ENCODE measurements at regions not wholly inside any gene's neighbourhood (a gene's known extent, or its start where the extent isn't known, plus 50 kb on each side); places are given as distances from the start of the nearest gene placed in this dataset.

DNA sequence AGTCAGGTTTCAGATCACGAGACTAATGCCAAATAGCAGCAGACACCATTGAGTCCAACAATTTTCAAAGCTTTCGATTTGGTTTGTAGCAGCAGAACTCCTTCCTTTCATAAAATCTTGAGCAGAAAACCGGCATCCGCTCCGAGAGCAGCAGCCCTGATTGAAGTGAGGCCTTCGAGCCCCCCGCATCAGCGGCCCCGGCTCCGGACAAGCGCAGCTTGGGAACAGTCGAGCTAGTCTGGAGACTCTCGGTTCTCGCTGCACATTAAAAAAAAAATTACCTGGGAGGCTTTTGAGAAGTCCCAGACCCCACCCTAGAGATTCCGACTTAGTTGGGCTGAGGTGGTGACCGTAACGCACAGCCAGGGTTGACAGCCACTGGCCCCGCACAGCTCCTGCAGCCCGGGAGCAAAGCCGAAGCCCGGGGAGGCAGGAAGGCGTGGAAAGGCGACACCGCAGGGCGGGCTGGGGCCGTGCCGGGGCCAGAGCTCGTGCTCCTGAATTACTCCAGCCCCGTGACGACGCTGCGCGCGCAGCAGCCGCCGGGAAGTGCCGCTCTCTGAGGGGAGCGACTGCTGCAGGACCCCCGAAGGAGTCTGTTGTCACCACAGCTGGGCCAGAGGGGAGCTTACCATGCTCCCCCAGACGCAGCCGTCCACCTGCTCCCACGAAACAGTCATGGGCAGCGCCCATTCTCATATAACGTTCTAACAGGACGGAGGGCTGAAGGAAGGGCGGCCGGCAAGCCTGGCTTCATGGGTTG lies 57.8 kb downstream of the SPATA19 start:
- DNase-seq = no peak

DNA sequence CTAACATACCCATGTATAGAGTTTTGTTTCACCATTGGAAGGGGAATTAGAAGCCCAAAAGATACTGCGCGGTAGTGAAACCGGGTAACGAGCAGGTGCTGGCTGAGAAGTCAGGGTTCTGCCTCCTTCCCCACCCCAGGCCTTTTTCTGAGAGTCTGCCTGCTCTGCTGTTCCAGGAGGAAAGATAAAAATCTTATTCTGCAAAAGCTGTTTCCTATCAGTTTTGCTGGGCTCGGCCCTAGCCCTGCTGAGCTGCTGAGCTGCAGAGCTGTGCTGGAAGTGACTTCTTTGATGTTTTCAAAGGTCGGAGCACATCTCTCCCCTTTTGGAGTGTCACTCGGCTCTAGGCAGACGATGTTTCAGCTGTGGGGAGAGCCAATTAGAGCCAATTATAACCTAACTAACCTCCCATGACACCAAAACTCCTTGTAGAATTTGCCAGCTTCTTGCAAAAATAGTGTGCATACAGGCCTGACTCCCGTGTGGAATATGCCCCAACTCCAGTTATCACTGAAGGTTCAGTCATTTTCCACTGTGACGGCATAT lies 59.4 kb downstream of the SPATA19 start:
- no peak for DNase-seq

DNA sequence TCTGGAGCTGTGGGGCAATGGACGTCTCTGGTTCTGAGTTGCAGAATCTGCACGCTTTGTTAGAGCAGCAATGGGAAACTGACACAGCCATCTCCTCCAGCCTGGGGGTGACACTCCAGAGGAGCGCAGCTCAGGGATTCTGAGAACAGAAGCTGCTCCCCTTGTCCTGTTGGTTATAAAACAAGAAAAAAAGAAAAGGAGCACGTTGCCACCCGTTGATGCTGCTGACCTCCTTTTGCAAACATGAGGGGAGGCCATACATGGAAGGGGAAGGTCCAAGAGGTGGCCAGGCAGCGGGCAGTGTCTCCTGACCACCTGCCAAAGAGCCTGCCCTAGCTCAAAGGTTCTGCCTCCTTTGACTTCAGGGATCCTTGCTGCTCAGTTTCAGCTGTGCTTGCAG lies 61.0 kb downstream of the SPATA19 start:
- DNase-seq = no peak

DNA sequence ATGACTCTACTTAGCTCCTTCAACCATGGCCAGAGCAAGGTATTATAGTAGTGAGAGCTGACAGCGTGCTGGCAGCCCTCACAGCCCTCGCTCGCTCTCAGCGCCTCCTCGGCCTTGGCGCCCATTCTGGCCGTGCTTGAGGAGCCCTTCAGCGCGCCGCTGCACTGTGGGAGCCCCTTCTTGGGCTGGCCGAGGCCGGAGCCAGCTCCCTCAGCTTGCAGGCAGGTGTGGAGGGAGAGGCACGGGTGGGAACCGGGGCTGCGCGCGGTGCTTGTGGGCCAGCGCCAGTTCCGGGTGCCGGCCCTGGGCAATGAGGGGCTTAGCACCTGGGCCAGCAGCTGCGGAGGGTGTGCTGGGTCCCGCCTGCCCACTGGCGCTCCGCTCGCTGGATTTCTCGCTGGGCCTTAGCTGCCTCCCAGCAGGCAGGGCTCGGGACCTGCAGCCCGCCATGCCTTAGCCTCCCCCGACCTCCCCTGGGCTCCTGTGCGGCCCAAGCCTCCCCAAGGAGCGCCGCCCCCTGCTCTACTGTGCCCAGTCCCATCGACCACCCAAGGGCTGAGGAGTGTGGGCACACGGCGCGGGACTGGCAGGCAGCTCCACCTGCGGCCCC lies 63.1 kb downstream of the SPATA19 start:
- no peak for DNase-seq

DNA sequence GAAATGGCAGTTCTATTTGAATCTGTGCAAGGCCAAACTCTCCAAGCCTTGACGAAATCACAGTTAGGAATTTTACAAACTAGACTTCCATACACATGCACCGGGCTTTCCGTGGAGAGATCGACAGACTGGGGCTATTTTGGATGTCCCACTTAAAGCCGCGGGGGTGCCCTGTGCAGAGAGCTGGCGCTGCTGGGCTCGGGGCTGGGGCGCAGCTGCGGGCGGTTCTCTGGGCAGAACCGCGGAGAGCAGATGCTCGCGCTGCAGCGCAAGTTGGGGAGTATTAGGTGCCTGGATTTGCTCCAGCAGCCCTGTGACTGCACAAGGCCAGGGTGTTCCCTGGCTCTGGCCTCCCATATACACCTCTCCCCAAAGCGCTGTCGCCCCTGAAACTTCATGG lies 67.2 kb downstream of the SPATA19 start:
- no peak for DNase-seq

DNA sequence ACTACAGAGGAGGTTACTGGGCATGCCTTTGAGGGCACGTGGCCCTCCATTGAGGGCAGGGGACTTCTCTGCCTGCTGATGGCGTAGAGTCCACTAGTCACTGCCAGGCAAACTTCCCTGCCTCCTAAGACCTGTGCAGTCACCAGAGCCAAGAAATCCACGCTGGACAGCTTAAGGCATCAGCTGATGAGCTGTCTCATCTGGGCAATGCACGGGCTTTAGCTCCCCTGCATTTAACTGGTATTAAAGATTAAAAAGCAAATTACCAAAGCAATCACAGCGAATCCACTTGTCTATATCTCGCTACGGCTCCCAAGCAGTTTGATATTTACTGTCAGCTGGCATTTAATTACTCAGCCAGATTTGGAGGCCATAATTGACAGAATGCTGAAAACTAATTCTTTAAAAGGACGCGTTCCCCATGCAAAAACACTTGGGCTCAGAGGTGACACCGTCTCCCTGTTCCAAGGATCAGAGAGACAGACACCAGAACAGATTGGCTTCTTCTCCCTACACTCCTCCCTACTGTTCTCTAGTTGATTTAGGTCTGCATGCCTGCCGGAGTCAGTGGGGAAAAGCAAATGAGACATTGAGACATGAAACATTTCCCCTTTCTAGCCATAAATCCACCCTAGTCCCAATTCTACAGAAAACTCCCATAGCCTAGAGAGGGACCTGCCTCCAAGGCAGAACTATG lies 68.5 kb downstream of the SPATA19 start:
- no peak for DNase-seq

DNA sequence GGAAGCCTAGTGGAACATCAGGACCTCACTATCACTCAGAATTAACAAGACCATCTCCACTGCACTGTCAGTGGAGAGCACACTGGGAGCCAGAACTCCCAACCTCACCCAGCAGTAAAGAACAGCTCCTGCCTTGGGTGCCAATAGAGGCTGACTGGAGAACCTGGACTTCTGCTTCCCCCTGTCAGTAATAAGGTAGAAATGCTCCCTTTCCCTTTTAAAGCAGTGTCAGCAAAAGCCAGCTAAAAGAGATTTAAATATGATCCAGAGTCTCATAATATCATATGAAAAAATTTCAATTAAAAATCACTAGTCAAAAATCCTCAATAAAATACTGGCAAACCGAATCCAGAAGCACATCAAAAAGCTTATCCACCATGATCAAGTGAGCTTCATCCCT lies 82.8 kb downstream of the SPATA19 start:
- no peak for DNase-seq

DNA sequence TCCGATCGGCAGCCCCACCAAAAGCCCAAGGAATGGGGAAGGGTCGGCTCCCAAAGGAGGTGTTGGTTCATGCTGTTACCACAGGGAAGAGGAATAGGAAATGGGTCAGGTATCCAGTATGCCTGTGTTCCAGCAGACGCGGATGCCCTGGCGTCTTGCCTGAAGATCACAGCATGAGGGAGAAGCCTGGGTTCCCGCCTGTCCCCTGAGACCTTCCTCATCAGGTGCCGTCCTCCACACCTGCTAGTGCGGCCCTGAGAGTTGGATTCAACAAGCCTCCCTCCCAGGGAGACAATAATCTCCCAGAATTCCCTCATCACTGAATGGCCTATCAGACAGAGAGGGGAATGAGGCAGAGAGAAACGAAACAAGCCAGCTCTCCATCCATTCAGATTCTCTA lies 92.2 kb downstream of the SPATA19 start:
- peak in 1 of 3 experiments; percentile 17 for DNase-seq

DNA sequence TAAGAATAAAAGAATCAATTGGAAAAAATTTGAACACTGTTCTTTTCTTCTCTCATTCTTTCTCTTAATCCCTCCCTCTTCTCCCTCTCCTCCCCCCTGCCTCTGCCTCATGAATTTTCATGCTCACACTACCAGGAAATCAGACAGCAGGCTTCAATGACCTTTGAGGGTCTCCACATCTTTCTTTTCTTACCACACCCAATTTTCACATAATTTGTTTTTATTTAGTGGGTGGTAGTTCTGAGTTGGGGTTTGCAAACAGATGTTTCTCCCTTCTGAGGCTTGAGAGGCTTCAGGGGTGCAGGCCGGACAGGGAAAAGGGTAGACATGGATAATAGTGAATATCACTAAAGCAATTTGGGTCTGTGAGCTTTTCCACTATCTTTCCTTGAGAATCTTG lies 95.5 kb downstream of the SPATA19 start:
- no peak for DNase-seq

DNA sequence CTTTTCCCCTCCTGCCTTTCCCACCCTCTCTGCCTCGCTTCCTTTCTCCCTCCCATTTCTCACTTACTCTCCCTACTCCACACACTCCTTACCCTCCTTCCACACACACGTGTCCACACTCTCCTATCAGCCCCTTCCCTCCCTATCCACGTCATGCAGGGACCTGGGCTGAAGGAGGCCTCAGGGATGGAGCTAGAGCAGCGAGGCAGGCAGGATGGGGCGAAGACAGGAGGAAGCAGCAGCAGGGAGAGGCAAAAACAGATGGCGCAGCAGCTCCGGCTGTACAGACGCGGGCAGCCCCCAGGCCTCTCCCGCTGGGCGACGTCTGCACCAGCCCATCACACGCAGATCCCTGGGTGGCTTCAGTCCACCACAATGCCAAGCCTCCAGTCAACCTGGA lies 97.9 kb downstream of the SPATA19 start:
- no peak for DNase-seq

DNA sequence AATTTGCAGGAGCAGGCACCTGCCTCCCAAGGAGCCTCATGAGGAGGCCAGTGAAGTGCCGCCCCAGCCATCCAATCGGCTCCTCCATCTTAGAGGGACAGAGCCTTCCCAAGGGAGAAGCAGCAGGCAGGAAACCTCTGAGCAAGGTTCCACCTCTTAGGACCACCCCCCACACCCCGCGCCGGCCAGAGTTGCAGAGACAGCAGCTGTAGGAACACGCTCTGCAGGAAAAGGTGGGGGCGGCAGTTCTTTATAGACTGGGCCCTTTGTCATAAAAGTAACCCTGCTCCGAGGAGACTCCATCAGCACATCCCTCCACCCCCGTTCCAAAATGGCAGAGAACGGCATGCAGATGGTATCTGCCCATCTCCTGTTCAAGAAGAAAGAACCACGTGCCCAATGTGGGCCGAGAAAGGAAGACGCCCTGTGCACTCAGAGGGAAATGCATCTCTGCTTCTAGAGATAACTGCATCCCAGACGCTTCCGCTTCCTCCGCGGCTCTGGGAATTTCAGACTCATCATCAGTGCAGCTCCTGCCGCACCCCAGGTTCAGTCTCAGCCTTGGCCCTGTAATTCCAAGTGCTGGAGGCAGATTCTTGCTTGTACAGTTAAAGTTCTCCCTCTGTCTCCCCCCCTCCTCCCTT lies 98.5 kb downstream of the SPATA19 start:
- no peak for DNase-seq

DNA sequence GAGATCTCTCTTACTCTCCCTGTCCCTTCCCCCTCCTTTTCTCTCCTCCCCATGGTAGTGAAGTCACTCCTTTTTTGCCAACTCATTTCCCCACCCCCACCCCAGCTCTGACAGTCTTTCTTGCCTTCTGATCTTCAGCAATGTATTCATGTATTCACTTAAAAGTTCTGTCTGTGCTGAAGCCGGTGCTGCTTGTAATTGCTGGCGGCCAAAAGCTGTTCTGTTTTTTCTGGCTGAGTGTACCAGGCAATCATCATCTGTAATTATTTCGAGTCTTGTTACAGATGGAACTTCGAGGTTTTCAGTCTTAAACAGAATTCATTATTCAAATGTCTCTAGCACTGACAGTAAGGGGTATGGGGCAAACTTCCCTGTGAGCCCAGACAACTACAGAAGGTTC lies 99.5 kb downstream of the SPATA19 start:
- DNase-seq = no peak

DNA sequence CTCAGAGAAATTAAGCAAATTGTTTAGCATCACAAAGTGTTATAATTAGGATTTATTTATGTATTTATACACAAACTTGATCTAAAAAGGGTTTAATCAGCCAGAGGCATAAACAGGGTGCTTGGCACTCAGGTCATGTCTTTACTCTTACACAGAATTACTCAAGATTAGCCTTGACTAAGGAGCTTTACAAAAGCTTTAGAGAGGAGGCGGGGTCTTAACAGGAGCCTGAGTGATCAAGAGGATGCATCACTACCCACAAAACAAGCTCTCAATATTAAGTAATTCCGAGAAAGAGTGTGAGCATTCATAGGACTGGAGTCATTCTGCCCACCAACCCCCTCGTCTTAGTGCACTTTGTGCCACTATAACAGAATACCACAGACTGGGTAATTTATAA lies 103.0 kb downstream of the SPATA19 start:
- DNase-seq = no peak

DNA sequence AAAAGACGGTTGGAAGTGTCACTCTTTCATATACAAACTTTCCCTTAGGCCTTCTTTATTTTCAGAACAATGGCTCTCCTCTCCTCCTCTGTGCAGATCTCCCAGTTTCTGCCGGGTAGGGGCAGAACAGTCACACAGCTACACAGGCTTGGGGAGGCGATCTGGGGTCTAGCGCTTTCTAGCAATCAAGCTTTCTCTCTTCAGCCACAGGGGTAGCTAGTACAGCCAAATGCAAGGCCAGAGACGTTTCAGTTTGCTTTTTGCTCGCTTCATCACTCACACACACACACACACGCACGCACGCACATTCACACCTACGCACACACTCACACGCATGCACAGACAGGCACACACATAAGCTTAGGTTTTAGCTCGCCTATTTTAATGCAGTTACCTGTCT lies 104.3 kb downstream of the SPATA19 start:
- DNase-seq = no peak

DNA sequence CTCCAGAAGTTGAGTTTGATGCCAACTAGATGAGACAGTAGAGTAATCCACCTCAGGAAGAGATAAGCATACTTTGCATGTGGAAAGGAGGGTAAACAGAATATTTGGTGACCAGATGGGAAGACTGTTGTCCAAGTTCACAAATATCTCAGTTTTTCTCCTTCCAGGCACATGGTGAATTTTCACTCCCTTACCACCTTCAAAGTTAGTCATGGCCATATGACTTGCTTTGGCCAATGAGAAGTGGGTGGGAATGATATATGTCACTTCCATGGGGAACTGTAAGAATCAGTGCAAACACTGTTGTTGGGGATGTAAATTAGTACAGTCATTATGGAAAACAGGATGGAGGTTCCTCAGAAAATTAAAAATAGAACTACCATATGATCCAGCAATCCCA lies 105.8 kb downstream of the SPATA19 start:
- DNase-seq = no peak

DNA sequence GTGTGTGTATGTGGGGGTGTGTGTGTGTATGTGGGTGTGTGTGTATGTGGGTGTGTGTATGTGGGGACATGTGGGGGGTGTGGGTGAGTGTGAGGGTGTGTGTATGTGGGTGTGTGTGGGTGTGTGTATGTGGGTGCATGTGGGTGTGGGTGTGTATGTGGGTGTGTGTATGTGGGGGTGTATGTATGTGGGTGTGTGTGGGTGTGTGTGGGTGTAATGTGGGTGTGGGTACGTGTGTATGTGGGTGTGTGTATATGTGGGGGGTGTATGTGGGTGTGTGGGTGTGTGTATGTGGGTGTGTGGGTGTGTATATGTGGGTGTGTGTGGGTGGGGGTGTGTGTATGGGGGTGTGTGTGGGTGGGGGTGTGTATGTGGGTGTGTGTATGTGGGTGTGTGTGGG lies 106.7 kb downstream of the SPATA19 start:
- DNase-seq = no peak

DNA sequence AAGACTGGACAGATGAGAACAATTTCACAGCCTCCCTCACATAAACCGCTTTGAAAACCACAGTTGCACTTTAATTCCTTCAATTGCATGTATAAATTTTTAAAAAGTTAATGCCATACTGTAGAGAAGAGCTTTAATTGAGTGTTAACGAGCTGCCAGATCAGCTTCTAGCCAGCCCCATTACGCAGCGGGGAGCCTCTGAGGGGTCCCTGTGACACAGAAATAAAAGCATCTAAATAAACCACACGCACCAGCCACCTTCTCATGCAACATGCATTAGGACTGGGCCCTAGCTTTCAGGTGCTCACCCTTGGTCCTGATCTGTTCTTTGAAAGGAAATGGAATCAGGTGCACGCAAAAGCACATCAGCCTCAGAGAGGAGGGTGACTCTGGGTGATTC lies 111.7 kb downstream of the SPATA19 start:
- no peak for DNase-seq

DNA sequence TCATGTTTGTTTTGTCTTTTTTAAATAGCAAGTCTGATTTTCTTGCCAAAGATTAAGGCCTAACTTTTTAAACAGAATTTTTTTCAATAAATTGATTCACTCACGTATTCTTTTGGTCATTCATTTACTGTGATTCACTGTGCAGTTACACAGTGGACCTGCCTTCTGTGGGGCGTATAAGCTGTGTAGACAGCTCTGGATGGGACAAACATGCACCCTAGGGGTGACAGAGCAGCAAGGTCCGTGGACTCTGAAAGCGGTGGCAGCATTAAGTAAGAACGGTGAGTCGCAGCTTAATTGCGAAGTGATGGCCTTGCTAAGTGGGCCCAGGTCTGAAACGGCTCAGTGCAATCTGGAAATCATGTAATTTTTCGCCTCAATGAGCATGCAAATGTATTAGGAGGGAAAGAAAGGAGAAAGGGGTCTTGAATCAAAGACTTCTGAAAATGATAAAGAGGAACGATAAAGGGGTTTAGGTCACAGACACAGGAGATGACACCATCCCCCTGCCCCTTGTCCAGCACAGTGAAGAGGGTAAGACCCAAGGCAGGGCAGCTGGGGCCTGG lies 113.1 kb downstream of the SPATA19 start:
- DNase-seq = no peak

DNA sequence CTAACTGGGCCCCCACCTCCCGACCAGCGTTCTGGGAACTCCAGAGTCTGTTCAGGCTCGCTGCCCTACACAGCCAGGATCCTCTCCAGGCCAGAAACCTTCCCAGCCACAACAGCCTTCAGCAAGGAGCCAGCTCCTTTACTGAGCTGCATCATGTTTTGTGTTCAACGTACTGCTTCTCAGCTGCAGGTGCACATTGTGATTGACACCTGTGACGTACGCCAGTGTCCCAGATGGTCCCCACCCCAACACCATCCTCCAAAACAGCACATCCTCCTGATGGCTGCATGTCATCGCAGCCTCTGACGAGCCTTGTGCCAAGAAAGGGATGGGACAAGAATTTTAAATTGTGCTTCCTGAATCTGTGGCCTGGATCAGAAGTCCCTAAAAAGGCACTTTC lies 117.5 kb downstream of the SPATA19 start:
- DNase-seq = no peak

DNA sequence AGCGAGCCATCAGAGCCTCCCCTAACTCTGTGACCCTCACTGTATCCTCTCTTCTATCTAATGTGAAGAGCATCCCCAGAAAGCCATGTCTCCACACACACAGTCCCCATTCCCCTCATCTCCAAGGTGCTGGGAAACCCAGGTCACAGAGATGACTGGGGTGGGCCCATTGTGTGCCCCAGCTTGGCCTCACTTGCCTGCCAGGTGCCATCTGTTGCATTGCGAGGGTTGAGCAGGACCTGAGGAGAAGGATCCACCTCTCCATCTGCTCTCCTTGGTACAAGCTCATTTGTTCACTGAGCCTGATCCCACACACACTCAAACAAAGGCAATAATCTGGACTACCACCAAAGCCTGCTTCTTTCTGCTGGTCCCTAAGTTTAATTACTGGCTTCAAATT lies 118.8 kb downstream of the SPATA19 start:
- no peak for DNase-seq

DNA sequence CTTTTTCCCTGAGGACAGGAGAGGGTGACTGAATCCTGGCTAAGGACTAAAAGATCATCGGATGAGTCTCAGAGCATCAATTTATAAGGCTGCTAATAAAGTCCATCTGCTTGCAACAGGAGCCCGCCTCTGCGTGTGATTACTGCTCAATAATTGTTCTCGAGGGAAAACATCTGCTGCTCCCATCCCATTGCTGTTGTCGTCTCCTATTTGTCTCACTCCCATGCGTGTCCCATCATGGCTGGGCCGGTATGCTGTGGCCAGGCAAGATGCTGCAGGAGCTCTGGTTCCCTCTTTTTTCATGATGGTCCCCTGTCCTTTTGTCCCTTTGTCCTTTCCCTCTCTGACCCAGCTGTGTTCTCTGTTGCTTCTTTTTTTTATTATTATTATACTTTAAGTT lies 121.2 kb downstream of the SPATA19 start:
- no peak for DNase-seq

DNA sequence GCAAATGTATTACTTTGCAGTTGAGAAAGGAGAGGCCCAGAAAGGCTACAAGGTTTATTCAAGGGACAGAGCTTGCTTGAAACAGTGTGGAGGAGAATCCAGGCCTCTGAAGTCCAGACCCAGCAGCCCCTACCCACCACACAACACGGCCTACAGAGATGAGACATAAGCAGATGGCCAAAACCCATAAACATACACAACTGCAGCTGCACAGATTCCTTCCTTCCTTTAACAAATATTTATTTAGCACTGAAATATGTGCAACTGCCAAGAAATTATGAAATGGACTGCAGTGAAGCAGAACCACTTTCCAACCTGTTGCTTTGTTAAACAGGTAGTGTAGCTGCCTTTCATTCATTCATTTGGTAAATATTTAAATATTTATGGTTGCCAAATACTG lies 122.3 kb downstream of the SPATA19 start:
- peak in 1 of 3 experiments; percentile 42 for DNase-seq

DNA sequence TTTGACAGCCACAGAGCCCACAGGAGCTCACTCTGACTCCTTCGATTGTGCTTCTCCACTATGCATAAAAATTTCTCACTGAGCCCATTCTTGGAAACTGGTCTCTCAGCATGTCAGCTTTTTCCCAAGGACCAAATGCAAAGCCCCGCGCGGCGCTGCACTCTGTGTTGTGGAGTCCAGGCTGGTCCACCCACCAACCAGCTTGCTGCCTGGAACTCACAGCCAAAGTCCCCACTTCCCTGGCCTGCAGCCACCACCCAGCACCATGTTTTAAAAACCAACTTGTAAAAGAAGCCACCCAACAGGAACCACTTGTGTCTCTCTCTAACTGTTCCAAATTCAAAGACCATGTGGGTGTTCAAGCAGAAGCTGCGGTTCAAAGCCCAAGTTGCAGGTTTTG lies 124.4 kb downstream of the SPATA19 start:
- no peak for DNase-seq
